ENCODE measurements at regions not wholly inside any gene's neighbourhood (a gene's known extent, or its start where the extent isn't known, plus 50 kb on each side); places are given as distances from the start of the nearest gene placed in this dataset.

GRCh38 chr11:106491751-106492150 lies 414.3 kb downstream of the AASDHPPT start:
- TF ChIP-seq, protein P1, sequence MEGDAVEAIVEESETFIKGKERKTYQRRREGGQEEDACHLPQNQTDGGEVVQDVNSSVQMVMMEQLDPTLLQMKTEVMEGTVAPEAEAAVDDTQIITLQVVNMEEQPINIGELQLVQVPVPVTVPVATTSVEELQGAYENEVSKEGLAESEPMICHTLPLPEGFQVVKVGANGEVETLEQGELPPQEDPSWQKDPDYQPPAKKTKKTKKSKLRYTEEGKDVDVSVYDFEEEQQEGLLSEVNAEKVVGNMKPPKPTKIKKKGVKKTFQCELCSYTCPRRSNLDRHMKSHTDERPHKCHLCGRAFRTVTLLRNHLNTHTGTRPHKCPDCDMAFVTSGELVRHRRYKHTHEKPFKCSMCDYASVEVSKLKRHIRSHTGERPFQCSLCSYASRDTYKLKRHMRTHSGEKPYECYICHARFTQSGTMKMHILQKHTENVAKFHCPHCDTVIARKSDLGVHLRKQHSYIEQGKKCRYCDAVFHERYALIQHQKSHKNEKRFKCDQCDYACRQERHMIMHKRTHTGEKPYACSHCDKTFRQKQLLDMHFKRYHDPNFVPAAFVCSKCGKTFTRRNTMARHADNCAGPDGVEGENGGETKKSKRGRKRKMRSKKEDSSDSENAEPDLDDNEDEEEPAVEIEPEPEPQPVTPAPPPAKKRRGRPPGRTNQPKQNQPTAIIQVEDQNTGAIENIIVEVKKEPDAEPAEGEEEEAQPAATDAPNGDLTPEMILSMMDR (IDR thresholded peaks at IDR 0.05): no peak
- TF ChIP-seq REST (IDR thresholded peaks at IDR 0.05; ENCODE audit: insufficient read depth in 1 of 2, low read depth in 2 of 2, low read length in 1 of 2) (no peak), POLR2AphosphoS5 (IDR thresholded peaks at IDR 0.05; ENCODE audit: low read depth, low read length) (no peak), SIN3A (IDR thresholded peaks at IDR 0.05; ENCODE audit: borderline replicate concordance, insufficient read depth, low read depth, low read length) (no peak)
